CD14-positive monocyte (primary cell): ENCODE measurements at regions not wholly inside any gene's neighbourhood (a gene's known extent, or its start where the extent isn't known, plus 50 kb on each side); places are given as distances from the start of the nearest gene placed in this dataset.

Source experiments
- DNase-seq, 3 donors: peaks; one replicate each; pipeline ENCODE4 v3.0.0-alpha.2; 2011 to 2022
- H2AFZ ChIP-seq: 2 replicates; pipeline ENCODE4 v1.6.0; 2012; ENCODE audit warnings: mild to moderate bottlenecking, low read depth, low read length, inconsistent platforms; ENCODE audit not compliant: insufficient read depth, poor library complexity, severe bottlenecking
- H3K27ac ChIP-seq, 2 donors: 1 replicate in 1 of 2; 2 replicates in 1 of 2; pipeline ENCODE4 v1.5.1; 2012 to 2013; ENCODE audit warnings: low read length in 2 of 2, control low read depth in 1 of 2, inconsistent platforms in 1 of 2, low read depth in 1 of 2, mild to moderate bottlenecking in 1 of 2
- H3K27me3 ChIP-seq, 2 donors: one replicate each; pipeline versions ENCODE4 v1.6.0 to v1.6.1; 2011 to 2013; ENCODE audit warnings: low read length in 2 of 2; ENCODE audit not compliant: control insufficient read depth in 2 of 2, insufficient read depth in 2 of 2
- H3K36me3 ChIP-seq, 2 donors: replicated peaks in 1 of 2; 1 replicate in 1 of 2; 2 replicates in 1 of 2; pipeline versions ENCODE4 v1.5.1 to v1.6.1; 2012 to 2013; ENCODE audit warnings: low read length in 2 of 2, control low read depth in 1 of 2, inconsistent platforms in 1 of 2, mild to moderate bottlenecking in 1 of 2; ENCODE audit not compliant: insufficient read depth in 2 of 2, control insufficient read depth in 1 of 2
- H3K4me1 ChIP-seq, 2 donors: 1 replicate in 1 of 2; 2 replicates in 1 of 2; pipeline versions ENCODE4 v1.5.1 to v1.6.1; 2012 to 2013; ENCODE audit warnings: low read length in 2 of 2, control low read depth in 1 of 2, inconsistent platforms in 1 of 2, mild to moderate bottlenecking in 1 of 2, moderate library complexity in 1 of 2; ENCODE audit not compliant: insufficient read depth in 2 of 2, control insufficient read depth in 1 of 2
- H3K4me2 ChIP-seq: replicated peaks from 2 replicates; pipeline ENCODE3; 2012; ENCODE audit warnings: low read length, moderate library complexity, mild to moderate bottlenecking; ENCODE audit not compliant: poor library complexity, severe bottlenecking; ENCODE audit errors: extremely low read depth
- H3K4me3 ChIP-seq, 3 experiments: fragments of 200-600 bp in 1 of 3; sonication (generic) in 1 of 3; replicated peaks in 1 of 3; 1 replicate in 2 of 3; 2 replicates in 1 of 3; pipeline ENCODE4 v1.5.1; 2011 to 2013; ENCODE audit warnings: low read length in 3 of 3, mild to moderate bottlenecking in 3 of 3, control low read depth in 2 of 3, low read depth in 2 of 3, inconsistent platforms in 1 of 3, moderate library complexity in 1 of 3
- H3K79me2 ChIP-seq: 2 replicates; pipeline ENCODE4 v1.6.0; 2012; ENCODE audit warnings: mild to moderate bottlenecking, control low read depth, inconsistent platforms, low read length, moderate library complexity; ENCODE audit not compliant: insufficient read depth
- H3K9ac ChIP-seq: 2 replicates; pipeline ENCODE4 v1.6.0; 2017; ENCODE audit warnings: low read length, mild to moderate bottlenecking; ENCODE audit not compliant: insufficient read depth, poor library complexity, severe bottlenecking
- H3K9me3 ChIP-seq, 2 donors: replicated peaks in 1 of 2; 1 replicate in 1 of 2; 2 replicates in 1 of 2; pipeline versions ENCODE4 v1.5.1 to v1.6.1; 2012 to 2013; ENCODE audit warnings: low read length in 2 of 2, control low read depth in 1 of 2; ENCODE audit not compliant: control insufficient read depth in 1 of 2, insufficient read depth in 1 of 2
- H4K20me1 ChIP-seq: 2 replicates; pipeline ENCODE4 v1.6.0; 2012; ENCODE audit warnings: mild to moderate bottlenecking, low read length, control low read depth, moderate library complexity; ENCODE audit not compliant: insufficient read depth
- H3K27ac Mint-ChIP-seq, 7 donors: one replicate each; pipeline ENCODE4 v1.8.0; 2020; ENCODE audit warnings: mild to moderate bottlenecking in 7 of 7, mixed read lengths in 7 of 7, moderate library complexity in 6 of 7, inconsistent platforms in 2 of 7
- H3K27me3 Mint-ChIP-seq, 3 donors: one replicate each; pipeline ENCODE4 v1.8.0; 2021 to 2022; ENCODE audit warnings: low read depth in 3 of 3, mild to moderate bottlenecking in 3 of 3, mixed read lengths in 3 of 3, moderate library complexity in 3 of 3, inconsistent platforms in 1 of 3
- H3K36me3 Mint-ChIP-seq, 2 donors: one replicate each; pipeline ENCODE4 v1.8.0; 2020; ENCODE audit warnings: mixed read lengths in 2 of 2, inconsistent platforms in 1 of 2, mild to moderate bottlenecking in 1 of 2
- H3K4me1 Mint-ChIP-seq: one replicate; pipeline ENCODE4 v1.8.0; 2020; ENCODE audit warnings: mild to moderate bottlenecking, mixed read lengths
- H3K4me3 Mint-ChIP-seq, 2 donors: one replicate each; pipeline ENCODE4 v1.8.0; 2020; ENCODE audit warnings: mild to moderate bottlenecking in 2 of 2, mixed read lengths in 2 of 2, moderate library complexity in 1 of 2
- H3K9me3 Mint-ChIP-seq, 7 donors: one replicate each; pipeline ENCODE4 v1.8.0; 2020 to 2022; ENCODE audit warnings: mixed read lengths in 7 of 7, mild to moderate bottlenecking in 6 of 7, moderate library complexity in 6 of 7, inconsistent platforms in 2 of 7
- CTCF ChIP-seq: fragments of 200-600 bp; IDR thresholded peaks from one replicate; pipeline ENCODE4 v1.8.0; 2022; ENCODE audit warnings: antibody characterized with exemption, mild to moderate bottlenecking
- WGBS: methylation state at CpG from one replicate; pipeline ENCODE4 v1.1.5; 2013; ENCODE audit warnings: missing lambda C conversion rate; ENCODE audit not compliant: insufficient coverage; 5-methylcytosine and 5-hydroxymethylcytosine counted together
- intact Hi-C, 2 donors: fragments of 100-400 bp; cut with micrococcal nuclease; formaldehyde crosslinking; loops; one replicate each; pipeline versions ENCODE4 v1.15.0 to v1.15.1; 2023

GRCh38 chr13:88162076-88162702, 491.0 kb downstream of the SLITRK5 start:
- H3K4me1 Mint-ChIP-seq = no peaks in the 10 kb centered on the region
- no peak overlapping the region for H3K4me3 ChIP-seq
- no peak overlapping the region for H3K27ac ChIP-seq
- H3K36me3 Mint-ChIP-seq = no peaks in the 10 kb centered on the region
- intact Hi-C loops = no loop called here
- H3K27ac Mint-ChIP-seq = no peak overlapping the region
- WGBS = no CpG with 5 or more reads among the region's 2 CpGs
- peaks cover 0 to 18% (median 2%) of the 10 kb centered on the region in 7 donors for H3K9me3 Mint-ChIP-seq
- H3K27me3 ChIP-seq = no peaks in the 10 kb centered on the region
- peaks cover 4 to 11% of the 10 kb centered on the region in 2 donors for H3K9me3 ChIP-seq
- H3K79me2 ChIP-seq = no peaks in the 10 kb centered on the region
- no peaks in the 10 kb centered on the region for H3K27me3 Mint-ChIP-seq
- no peaks in the 10 kb centered on the region for H3K36me3 ChIP-seq
- no peak overlapping the region for H3K4me3 Mint-ChIP-seq
- no peaks in the 10 kb centered on the region for H3K4me1 ChIP-seq
- no peak overlapping the region for H2AFZ ChIP-seq
- no peak for DNase-seq
- H3K4me2 ChIP-seq = no peak overlapping the region
- H4K20me1 ChIP-seq = no peaks in the 10 kb centered on the region
- no peak overlapping the region for H3K9ac ChIP-seq
- no peak for TF ChIP-seq CTCF

- Histone ChIP-seq H3K27me3 (no peaks in the 10 kb centered on the region), H3K4me2 (no peak overlapping the region), H3K9me3 (peaks cover 2 to 10% of the 10 kb centered on the region in 2 donors), H2AFZ (no peak overlapping the region), H3K36me3 (no peaks in the 10 kb centered on the region), H4K20me1 (no peaks in the 10 kb centered on the region), H3K79me2 (no peaks in the 10 kb centered on the region), H3K9ac (no peak overlapping the region), H3K4me1 (no peaks in the 10 kb centered on the region), H3K27ac (no peak overlapping the region), H3K4me3 (no peak overlapping the region)
- intact Hi-C loops = no loop called here
- Mint-ChIP-seq H3K4me3 (no peak overlapping the region), H3K27ac (no peak overlapping the region), H3K36me3 (no peaks in the 10 kb centered on the region), H3K27me3 (no peaks in the 10 kb centered on the region), H3K9me3 (peaks cover 0 to 16% (median 7%) of the 10 kb centered on the region in 7 donors), H3K4me1 (no peaks in the 10 kb centered on the region)
- DNase-seq = no peak
- WGBS = 82% methylated on average over 2 of the region's 4 CpGs
- TF ChIP-seq CTCF = no peak
These were observed 505.1 kb downstream of the SLITRK5 start for GRCh38 chr13:88176231-88176630.
